HCT116 (cell line): ENCODE measurements at regions not wholly inside any gene's neighbourhood (a gene's known extent, or its start where the extent isn't known, plus 50 kb on each side); places are given as distances from the start of the nearest gene placed in this dataset.

ENCODE experiments used
- ATAC-seq: fragments of 200-7000 bp; cut with Tn5 transposase; 2 replicates; pipeline ENCODE4 v1.9.1; 2020; ENCODE audit warnings: mild to moderate bottlenecking, moderate library complexity
- BruUV-seq: library from RNA; stranded (reverse); fragments of 400-500 nt; replicated peaks from 2 replicates; lab custom pipeline; 2021; lab: Mats Ljungman, UMichigan
- CTCF ChIA-PET: fragments of 300-600 bp; sonication (Branson Sonifier 250); formaldehyde crosslinking; loops from one replicate; lab custom pipeline; 2021; ENCODE audit warnings: antibody characterized with exemption; lab: Charles Lee
- POLR2A ChIA-PET: fragments of 300-600, 350-600 bp; sonication (Branson Sonifier 250); formaldehyde crosslinking; loops from one replicate; lab custom pipeline; 2021; ENCODE audit warnings: antibody characterized with exemption; lab: Charles Lee
- RAD21 ChIA-PET, 2 experiments: fragments of 300-600 bp; sonication (Branson Sonifier 250); formaldehyde crosslinking; loops; one replicate each; lab custom pipeline; 2023; ENCODE audit warnings: low total read pairs in 2 of 2; ENCODE audit not compliant: uncharacterized antibody in 2 of 2, unreplicated experiment in 2 of 2, low non-redundant PET in 1 of 2; lab: Charles Lee
- DNase-seq: peaks from one replicate; pipeline ENCODE4 v3.0.0-alpha.2; 2010; ENCODE audit warnings: low read depth, low spot score
- H2AFZ ChIP-seq: fragments of 200-600 bp; shearing (Covaris generic), sonication (generic); 2 replicates; pipeline ENCODE4 v1.6.1; 2017; ENCODE audit warnings: low read depth, mixed run types, mixed read lengths, antibody characterized with exemption, low read length; ENCODE audit not compliant: poor library complexity, severe bottlenecking
- H3K27ac ChIP-seq: 2 replicates; pipeline ENCODE4 v1.5.1; 2012; ENCODE audit warnings: low read depth, low read length
- H3K27me3 ChIP-seq: fragments of 200-600 bp; sonication (generic); 2 replicates; pipeline ENCODE4 v1.6.1; 2016; ENCODE audit warnings: mixed run types, low read length, mixed read lengths; ENCODE audit not compliant: insufficient read depth
- H3K36me3 ChIP-seq, 2 experiments: fragments of 200-500 bp in 1 of 2; fragments of 200-600 bp in 1 of 2; sonication (Bioruptor generic) in 1 of 2; sonication (generic) in 1 of 2; 2 replicates each; pipeline versions ENCODE4 v1.5.1 to v1.6.1; 2014 to 2016; ENCODE audit warnings: low read length in 2 of 2, inconsistent platforms in 1 of 2, mixed read lengths in 1 of 2, mixed run types in 1 of 2; ENCODE audit not compliant: insufficient read depth in 2 of 2, control insufficient read depth in 1 of 2
- H3K4me1 ChIP-seq, 2 experiments: fragments of 200-600 bp in 1 of 2; sonication (generic) in 1 of 2; 2 replicates each; pipeline versions ENCODE4 v1.5.1 to v1.6.1; 2012 to 2017; ENCODE audit warnings: low read length in 2 of 2, inconsistent platforms in 1 of 2, mild to moderate bottlenecking in 1 of 2, mixed read lengths in 1 of 2, mixed run types in 1 of 2, moderate library complexity in 1 of 2; ENCODE audit not compliant: insufficient read depth in 2 of 2, control insufficient read depth in 1 of 2
- H3K4me2 ChIP-seq: fragments of 200-600 bp; sonication (generic); 2 replicates; pipeline ENCODE4 v1.6.1; 2017; ENCODE audit warnings: mixed run types, low read length, mixed read lengths
- H3K4me3 ChIP-seq, 2 experiments: fragments of 200-600 bp in 1 of 2; sonication (generic) in 1 of 2; replicated peaks in 1 of 2; 2 replicates each; pipeline ENCODE4 v1.5.1; 2011 to 2016; ENCODE audit warnings: low read length in 2 of 2, control low read depth in 1 of 2, low read depth in 1 of 2, mild to moderate bottlenecking in 1 of 2, mixed read lengths in 1 of 2, mixed run types in 1 of 2
- H3K79me2 ChIP-seq: fragments of 200-600 bp; sonication (generic); 2 replicates; pipeline ENCODE4 v1.6.1; 2017; ENCODE audit warnings: mild to moderate bottlenecking, mixed run types, low read length, moderate library complexity, mixed read lengths; ENCODE audit not compliant: insufficient read depth
- H3K9ac ChIP-seq: fragments of 200-600 bp; sonication (generic); 2 replicates; pipeline ENCODE4 v1.6.1; 2016; ENCODE audit warnings: low read length, mixed read lengths
- H3K9me2 ChIP-seq: fragments of 200-600 bp; sonication (generic), shearing (Covaris generic); 2 replicates; pipeline ENCODE4 v1.6.1; 2017; ENCODE audit warnings: mixed run types, mild to moderate bottlenecking, moderate library complexity; ENCODE audit not compliant: insufficient read depth
- H3K9me3 ChIP-seq, 2 experiments: fragments of 200-500 bp in 1 of 2; fragments of 200-600 bp in 1 of 2; sonication (Bioruptor generic) in 1 of 2; sonication (generic) in 1 of 2; 2 replicates each; pipeline ENCODE4 v1.6.1; 2014 to 2017; ENCODE audit warnings: low read length in 2 of 2, mixed read lengths in 2 of 2, inconsistent platforms in 1 of 2, low read depth in 1 of 2, mild to moderate bottlenecking in 1 of 2, mixed run types in 1 of 2, moderate library complexity in 1 of 2; ENCODE audit not compliant: control insufficient read depth in 1 of 2, insufficient read depth in 1 of 2
- H4K20me1 ChIP-seq: fragments of 200-600 bp; sonication (generic), shearing (Covaris generic); 2 replicates; pipeline ENCODE4 v1.6.1; 2017; ENCODE audit warnings: mixed run types, mild to moderate bottlenecking, moderate library complexity; ENCODE audit not compliant: insufficient read depth
- CBX3 ChIP-seq: IDR thresholded peaks from 2 replicates; pipeline ENCODE4 v1.6.1; 2012; ENCODE audit warnings: low read depth
- CTCF ChIP-seq, 3 experiments: fragments of 200-600 bp in 1 of 3; sonication (generic) in 1 of 3; IDR thresholded peaks in 2 of 3; conservative IDR thresholded peaks in 1 of 3; 2 replicates each; pipeline ENCODE4 v1.5.1; 2012 to 2017; ENCODE audit warnings: low read depth in 2 of 3, low read length in 2 of 3, antibody characterized with exemption in 1 of 3, borderline replicate concordance in 1 of 3, control low read depth in 1 of 3, mild to moderate bottlenecking in 1 of 3, mixed read lengths in 1 of 3, mixed run types in 1 of 3, moderate library complexity in 1 of 3; ENCODE audit not compliant: insufficient read depth in 1 of 3
- EGR1 ChIP-seq: IDR thresholded peaks from 2 replicates; pipeline ENCODE4 v1.6.1; 2012; ENCODE audit warnings: low read depth
- EZH2 ChIP-seq: fragments of 200-600 bp; sonication (generic); IDR thresholded peaks from 2 replicates; pipeline ENCODE4 v1.6.1; 2017; ENCODE audit warnings: antibody characterized with exemption, mixed run types
- EZH2phosphoT487 ChIP-seq: fragments of 200-600 bp; IDR thresholded peaks from 2 replicates; pipeline ENCODE4 v1.6.1; 2018; ENCODE audit warnings: antibody characterized with exemption, borderline replicate concordance
- FOSL1 ChIP-seq: IDR thresholded peaks from 2 replicates; pipeline ENCODE4 v1.6.1; 2012; ENCODE audit warnings: low read depth
- JUND ChIP-seq: IDR thresholded peaks from 2 replicates; pipeline ENCODE4 v1.6.1; 2012
- POLR2A ChIP-seq: IDR thresholded peaks from 2 replicates; pipeline ENCODE4 v1.7.0; 2011; ENCODE audit warnings: borderline replicate concordance; ENCODE audit not compliant: insufficient read depth, insufficient read length; ENCODE audit errors: extremely low read depth
- POLR2AphosphoS5 ChIP-seq: IDR thresholded peaks from 2 replicates; pipeline ENCODE4 v1.6.1; 2011; ENCODE audit warnings: mild to moderate bottlenecking, low read depth, low read length, moderate library complexity
- RAD21 ChIP-seq: IDR thresholded peaks from 2 replicates; pipeline ENCODE4 v1.6.1; 2012; ENCODE audit warnings: low read depth, mild to moderate bottlenecking
- SIN3A ChIP-seq: IDR thresholded peaks from 2 replicates; pipeline ENCODE4 v1.6.1; 2012; ENCODE audit warnings: low read depth
- TCF7L2 ChIP-seq: IDR thresholded peaks from 2 replicates; pipeline ENCODE4 v1.7.0; 2011; ENCODE audit warnings: borderline replicate concordance, inconsistent platforms; ENCODE audit not compliant: insufficient read depth, insufficient read length; ENCODE audit errors: extremely low read depth
- YY1 ChIP-seq: IDR thresholded peaks from 2 replicates; pipeline ENCODE4 v1.6.1; 2011; ENCODE audit warnings: low read length, low read depth, moderate library complexity, mild to moderate bottlenecking; ENCODE audit not compliant: insufficient replicate concordance; ENCODE audit errors: extremely low read depth
- ZNF274 ChIP-seq: fragments of 200-500 bp; sonication (Bioruptor generic); IDR thresholded peaks from 2 replicates; pipeline ENCODE4 v1.6.1; 2014; ENCODE audit warnings: mild to moderate bottlenecking, low read depth, low read length, inconsistent platforms
- intact Hi-C: fragments of 100-400 bp; cut with micrococcal nuclease; formaldehyde crosslinking; loops from 2 replicates; pipeline ENCODE4 v1.10.0; 2022
- TF ChIP-seq, protein P1 (sequence below): IDR thresholded peaks from 2 replicates; pipeline ENCODE4 v1.6.1; 2012; ENCODE audit warnings: low read depth
- TF ChIP-seq, protein P2 (sequence below): IDR thresholded peaks from 2 replicates; pipeline ENCODE4 v1.6.1; 2012

GRCh38 chr15:72933976-72934375, 118.3 kb upstream of the NEO1 start:
- no peaks in the 10 kb centered on the region for H3K9me3 ChIP-seq
- no peak for DNase-seq
- POLR2A ChIA-PET, result no interaction called here
- no peaks in the 10 kb centered on the region for H3K9me2 ChIP-seq
- H3K27me3 ChIP-seq, result no peaks in the 10 kb centered on the region
- BruUV-seq, result no TSS peak
- H3K79me2 ChIP-seq, result no peaks in the 10 kb centered on the region
- no peak for TF ChIP-seq POLR2A
- no peak for TF ChIP-seq RAD21
- no peak for TF ChIP-seq SIN3A
- no peak for ATAC-seq
- H3K27ac ChIP-seq, result no peak overlapping the region
- no peak overlapping the region for H3K9ac ChIP-seq
- H4K20me1 ChIP-seq, result no peaks in the 10 kb centered on the region
- no peak overlapping the region for H2AFZ ChIP-seq
- CTCF ChIA-PET, result no interaction called here
- no peak overlapping the region for H3K4me3 ChIP-seq
- H3K36me3 ChIP-seq, result no peaks in the 10 kb centered on the region
- H3K4me2 ChIP-seq, result no peak overlapping the region
- RAD21 ChIA-PET, result no interaction called here
- intact Hi-C loops, result no loop called here
- no peaks in the 10 kb centered on the region for H3K4me1 ChIP-seq

DNA sequence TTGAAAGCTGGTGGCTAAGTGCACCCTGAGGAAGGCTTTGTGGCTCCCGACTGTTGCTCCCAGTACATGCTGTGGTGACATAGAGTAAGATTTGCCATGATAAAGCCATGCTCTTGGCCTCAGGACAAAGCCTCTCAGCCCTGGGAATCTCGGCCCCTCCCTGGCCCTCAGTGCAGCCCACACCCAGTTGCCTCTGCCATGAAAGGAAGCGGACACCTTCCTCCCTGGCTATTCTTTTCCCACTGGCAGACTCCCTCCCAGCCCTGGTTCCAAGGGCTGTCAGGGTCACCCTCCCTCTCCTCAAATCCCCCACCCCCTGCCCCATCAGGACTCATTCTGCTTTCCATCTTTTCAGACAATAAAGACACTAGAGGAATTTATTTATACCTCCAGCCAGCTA, 119.8 kb upstream of the NEO1 start:
- H3K27me3 ChIP-seq, result no peaks in the 10 kb centered on the region
- H3K9me3 ChIP-seq, result no peaks in the 10 kb centered on the region
- ATAC-seq (no peak), DNase-seq (no peak)
- intact Hi-C loops, result no loop called here
- H3K9me2 ChIP-seq, result no peaks in the 10 kb centered on the region
- H3K4me3 ChIP-seq, result no peak overlapping the region
- no peaks in the 10 kb centered on the region for H3K36me3 ChIP-seq
- BruUV-seq, result no TSS peak
- no peak overlapping the region for H3K9ac ChIP-seq
- ChIA-PET CTCF (interaction anchor here (1.2 kb wide), 1 partner anchor 97 kb away, joined by 3 read pairs; no protein-coding TSS in a partner anchor), POLR2A (no interaction called here), RAD21 (no interaction called here)
- H3K27ac ChIP-seq, result no peak overlapping the region
- no peak overlapping the region for H3K4me2 ChIP-seq
- no peaks in the 10 kb centered on the region for H4K20me1 ChIP-seq
- no peaks in the 10 kb centered on the region for H3K4me1 ChIP-seq
- no peaks in the 10 kb centered on the region for H3K79me2 ChIP-seq
- no peak overlapping the region for H2AFZ ChIP-seq
- TF ChIP-seq CTCF (IDR thresholded peaks at IDR 0.05 in 2 of 3, conservative IDR thresholded peaks at IDR 0.05 in 1 of 3; ENCODE audit: borderline replicate concordance in 1 of 3, insufficient read depth in 1 of 3, low read depth in 2 of 3, low read length in 2 of 3) (no peak), ZNF274 (no peak), SIN3A (no peak), FOSL1 (no peak), CBX3 (no peak), POLR2AphosphoS5 (no peak), POLR2A (no peak), TCF7L2 (no peak), YY1 (no peak), JUND (no peak), RAD21 (no peak), EGR1 (no peak), EZH2 (no peak), EZH2phosphoT487 (no peak)
- TF ChIP-seq, protein P1, sequence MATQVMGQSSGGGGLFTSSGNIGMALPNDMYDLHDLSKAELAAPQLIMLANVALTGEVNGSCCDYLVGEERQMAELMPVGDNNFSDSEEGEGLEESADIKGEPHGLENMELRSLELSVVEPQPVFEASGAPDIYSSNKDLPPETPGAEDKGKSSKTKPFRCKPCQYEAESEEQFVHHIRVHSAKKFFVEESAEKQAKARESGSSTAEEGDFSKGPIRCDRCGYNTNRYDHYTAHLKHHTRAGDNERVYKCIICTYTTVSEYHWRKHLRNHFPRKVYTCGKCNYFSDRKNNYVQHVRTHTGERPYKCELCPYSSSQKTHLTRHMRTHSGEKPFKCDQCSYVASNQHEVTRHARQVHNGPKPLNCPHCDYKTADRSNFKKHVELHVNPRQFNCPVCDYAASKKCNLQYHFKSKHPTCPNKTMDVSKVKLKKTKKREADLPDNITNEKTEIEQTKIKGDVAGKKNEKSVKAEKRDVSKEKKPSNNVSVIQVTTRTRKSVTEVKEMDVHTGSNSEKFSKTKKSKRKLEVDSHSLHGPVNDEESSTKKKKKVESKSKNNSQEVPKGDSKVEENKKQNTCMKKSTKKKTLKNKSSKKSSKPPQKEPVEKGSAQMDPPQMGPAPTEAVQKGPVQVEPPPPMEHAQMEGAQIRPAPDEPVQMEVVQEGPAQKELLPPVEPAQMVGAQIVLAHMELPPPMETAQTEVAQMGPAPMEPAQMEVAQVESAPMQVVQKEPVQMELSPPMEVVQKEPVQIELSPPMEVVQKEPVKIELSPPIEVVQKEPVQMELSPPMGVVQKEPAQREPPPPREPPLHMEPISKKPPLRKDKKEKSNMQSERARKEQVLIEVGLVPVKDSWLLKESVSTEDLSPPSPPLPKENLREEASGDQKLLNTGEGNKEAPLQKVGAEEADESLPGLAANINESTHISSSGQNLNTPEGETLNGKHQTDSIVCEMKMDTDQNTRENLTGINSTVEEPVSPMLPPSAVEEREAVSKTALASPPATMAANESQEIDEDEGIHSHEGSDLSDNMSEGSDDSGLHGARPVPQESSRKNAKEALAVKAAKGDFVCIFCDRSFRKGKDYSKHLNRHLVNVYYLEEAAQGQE, result no peak
- TF ChIP-seq, protein P2, sequence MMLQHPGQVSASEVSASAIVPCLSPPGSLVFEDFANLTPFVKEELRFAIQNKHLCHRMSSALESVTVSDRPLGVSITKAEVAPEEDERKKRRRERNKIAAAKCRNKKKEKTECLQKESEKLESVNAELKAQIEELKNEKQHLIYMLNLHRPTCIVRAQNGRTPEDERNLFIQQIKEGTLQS, result no peak
